RPMI7951 (cell line): ENCODE measurements at regions not wholly inside any gene's neighbourhood (a gene's known extent, or its start where the extent isn't known, plus 50 kb on each side); places are given as distances from the start of the nearest gene placed in this dataset.
A peak's percentile ranks its signal among the peaks of the same experiment; 100 is the strongest.

Experiments
- DNase-seq: peaks from one replicate; pipeline ENCODE4 v3.0.0-alpha.2; 2012; ENCODE audit warnings: low read depth

DNA sequence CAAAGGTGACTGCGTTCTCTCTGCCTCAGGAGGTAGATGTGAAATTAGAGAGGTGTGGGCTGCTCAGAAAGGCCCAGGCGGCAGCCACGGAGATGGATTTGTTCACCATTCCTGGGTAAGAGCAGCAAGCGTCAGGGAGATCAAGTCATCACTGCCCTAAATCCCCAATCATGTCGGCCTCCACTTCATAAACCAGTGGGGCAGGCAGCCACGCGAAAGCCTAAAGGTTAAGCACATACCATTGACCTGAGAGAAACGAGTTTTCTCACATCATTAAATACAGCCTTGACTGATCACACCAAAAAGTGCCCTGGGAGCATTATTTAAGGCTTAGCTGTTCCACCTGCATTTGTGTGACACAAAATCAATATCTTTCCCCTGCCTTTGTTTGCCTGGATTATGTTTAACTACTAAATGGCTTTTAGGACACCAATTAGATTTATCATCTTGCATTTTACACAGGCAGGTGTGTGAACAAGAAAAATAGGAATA, 50.7 kb upstream of the FOXB1 start:
- DNase-seq, result no peak

DNA sequence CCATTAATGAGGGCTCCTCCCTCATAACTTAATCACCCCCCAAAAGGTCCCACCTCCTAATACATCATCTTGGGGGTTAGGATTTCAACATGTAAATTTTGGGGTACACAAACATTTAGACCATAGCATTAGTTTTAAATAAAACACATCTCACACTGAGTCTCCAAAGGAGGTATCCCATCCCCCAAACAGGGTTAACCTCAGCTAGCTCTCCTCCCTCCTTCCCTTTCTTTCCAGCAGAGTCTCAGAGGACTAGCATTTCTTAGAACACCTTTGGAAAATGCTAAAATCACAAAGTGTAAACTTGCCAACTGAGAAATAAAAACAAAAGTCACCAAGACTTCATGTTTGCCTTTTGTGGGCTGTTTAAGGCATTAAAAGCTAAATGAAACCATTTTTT, 51.2 kb upstream of the FOXB1 start:
- DNase-seq, result no peak

DNA sequence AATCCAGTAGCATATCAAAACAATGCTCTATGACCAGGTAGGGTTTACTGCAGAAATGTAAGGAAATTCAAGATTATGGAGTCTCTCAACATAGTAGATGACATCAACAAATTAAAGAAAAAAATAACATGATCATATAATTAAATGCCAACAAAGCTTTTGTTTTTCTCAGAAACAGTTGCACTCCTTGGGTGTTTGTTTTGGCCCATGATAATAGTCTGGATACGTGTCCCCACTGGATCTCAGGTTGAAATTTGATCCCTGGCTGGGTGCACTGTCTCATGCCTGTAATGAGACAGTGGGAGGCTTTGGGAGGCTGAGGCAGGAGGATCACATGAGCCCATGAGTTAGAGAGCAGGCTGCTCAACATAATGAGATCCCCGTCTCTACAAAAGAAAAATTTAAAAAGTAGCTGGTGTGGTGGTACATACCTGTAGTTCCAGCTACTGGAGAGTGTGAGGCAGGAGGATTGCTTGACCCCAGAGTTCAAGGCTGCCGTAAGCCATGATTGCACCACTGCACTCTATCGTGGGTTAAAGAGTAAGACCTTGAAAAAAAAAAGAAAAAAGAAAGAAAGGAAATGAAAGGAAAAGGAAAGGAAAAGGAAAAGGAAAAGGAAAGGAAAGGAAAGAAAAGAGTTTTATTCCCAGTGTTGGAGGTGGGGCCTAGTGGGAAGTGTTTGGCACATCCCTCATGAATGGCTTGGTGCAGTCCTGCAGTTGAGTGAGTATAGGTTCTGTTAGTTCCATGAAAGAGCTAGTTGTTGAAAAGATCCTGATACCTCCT, 53.3 kb upstream of the FOXB1 start:
- no peak for DNase-seq

DNA sequence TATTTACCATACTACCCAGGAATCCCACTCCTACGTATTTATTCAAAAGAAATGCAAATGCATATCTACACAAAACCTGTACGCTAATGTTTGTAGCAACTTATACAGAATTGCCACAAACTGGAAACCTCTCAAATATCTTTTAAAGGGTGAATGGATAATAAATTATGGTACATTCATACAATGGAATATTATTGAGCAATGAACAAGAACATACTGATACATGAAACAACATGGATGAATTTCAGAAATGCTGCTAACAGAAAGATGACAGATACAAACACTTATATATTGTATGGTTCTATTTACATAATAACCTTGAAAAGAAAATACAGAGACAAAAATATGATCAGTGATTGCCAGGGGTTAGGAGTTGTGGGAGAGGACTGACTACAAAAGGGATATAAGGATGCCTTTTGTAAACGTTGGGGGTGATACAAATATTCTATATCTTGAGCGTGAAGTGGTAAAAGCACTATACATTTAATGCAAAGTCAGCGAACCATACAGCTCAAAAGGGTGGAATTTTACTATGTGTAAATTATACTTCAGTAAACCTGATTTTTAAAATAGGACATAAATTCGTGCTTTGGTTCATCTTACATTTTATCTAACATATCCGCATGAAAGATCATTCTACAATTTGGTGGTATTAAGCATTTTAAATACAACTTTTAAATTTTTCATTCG, 55.0 kb upstream of the FOXB1 start:
- no peak for DNase-seq

DNA sequence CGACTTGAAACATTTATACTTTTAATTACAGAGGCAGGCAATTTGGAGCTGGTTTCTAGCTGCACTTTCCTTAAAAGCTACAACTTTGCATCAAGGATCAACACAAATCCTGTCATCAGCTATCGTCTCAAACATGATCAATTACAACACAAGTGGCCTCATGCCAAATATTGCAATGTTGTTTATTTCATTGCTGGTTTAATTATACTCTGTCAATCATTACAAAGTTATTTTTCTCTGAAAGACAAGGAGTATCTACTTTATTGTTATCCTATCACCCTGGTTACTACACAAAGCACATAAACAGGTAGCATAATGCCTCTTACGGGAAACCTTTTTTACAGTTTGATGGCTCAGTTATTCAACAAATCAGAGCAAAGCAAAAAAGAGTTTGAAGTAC, 58.0 kb upstream of the FOXB1 start:
- no peak for DNase-seq

DNA sequence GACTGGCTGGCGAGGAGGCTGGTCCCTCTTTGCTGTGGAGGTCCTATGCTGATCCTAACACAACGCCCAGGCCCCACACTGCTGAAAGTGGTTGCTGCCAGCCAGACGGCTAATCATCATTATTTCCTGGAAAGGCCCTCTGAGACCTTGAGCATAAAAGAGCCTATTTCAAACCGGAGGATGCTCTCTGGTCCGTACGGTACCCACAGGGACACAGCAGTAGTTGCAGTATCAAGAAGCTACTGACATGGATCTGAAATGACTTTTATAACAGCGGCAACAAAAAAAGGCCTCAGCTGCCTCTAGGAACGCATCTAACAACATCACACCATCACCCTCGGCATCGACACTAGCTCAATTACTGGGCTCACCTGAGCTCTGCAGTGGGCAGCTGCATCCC, 59.1 kb upstream of the FOXB1 start:
- DNase-seq, result no peak

DNA sequence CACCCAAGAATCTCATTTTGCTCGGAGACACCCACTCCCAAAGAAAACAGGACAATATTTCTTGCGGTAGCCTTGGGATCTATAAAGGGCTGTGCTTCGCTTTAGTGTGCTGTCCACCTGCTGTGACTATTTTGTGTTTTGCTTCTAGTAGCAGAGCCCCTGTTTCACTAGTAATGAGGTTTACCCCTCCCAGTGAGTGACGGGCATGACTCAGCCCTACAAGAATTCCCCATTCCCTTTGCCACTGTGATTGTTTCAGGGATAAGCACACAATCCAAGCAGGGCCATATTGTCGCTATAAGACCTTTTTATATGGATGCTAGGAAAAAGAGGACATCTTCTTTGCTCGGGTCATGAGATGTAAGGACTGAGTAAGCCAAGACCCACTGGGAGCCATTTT, 62.5 kb upstream of the FOXB1 start:
- no peak for DNase-seq

DNA sequence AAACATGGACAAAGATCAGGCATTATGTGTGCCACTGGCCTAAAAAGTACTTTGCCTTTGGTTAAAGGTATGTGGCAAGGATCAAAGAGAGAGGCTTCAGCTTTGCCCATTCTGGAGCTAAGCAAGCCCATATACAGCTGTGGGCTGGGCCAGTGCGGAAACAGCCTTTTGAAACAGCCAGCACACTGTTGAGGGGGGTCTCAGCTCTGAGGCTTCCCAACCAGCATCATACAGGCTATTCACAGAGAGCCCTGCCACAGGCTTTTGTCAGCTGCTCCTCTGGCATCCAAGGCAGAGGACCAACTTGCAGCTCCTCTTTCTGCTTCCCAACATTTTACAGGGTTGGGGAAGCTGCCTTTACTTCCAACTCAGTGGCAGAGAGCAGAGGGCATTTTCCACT, 63.2 kb upstream of the FOXB1 start:
- DNase-seq, result no peak

DNA sequence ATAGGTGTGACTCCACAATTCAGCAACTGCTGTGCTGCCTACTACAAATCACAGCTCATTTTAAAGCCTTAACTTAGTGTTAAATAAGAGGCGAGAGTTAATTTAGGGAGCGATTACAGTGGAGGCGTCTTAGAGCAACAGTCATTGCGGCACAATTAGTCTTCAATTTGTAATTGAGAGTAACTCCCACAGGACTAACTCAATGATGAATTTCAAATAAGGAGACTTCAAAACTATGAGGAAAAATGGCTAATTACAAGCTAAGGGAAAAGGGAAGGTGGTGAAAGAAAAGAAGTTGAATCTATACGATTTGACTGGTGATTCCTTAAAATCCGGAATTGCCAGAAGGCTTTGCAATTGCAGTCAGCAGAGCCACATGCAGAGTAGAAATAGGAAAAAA, 63.7 kb upstream of the FOXB1 start:
- no peak for DNase-seq

DNA sequence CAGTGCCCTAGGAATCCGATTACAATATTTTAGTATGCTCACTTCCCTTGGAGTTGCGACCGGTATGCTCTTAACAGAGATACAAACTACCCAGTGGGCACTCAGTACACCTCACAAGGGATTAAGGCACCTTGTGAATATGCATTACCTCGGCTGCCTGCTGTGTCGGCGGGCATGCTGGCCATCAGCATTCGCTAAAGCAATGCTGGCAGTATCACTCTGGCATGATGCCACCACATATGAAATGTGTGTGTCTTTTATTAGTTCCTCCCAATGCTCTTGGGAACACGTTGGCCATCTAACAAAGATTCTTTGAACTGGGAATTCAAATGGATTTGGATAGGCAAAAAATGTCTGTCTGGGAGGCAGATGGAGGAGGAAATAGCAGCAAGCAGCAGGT, 67.4 kb upstream of the FOXB1 start:
- DNase-seq, result no peak

DNA sequence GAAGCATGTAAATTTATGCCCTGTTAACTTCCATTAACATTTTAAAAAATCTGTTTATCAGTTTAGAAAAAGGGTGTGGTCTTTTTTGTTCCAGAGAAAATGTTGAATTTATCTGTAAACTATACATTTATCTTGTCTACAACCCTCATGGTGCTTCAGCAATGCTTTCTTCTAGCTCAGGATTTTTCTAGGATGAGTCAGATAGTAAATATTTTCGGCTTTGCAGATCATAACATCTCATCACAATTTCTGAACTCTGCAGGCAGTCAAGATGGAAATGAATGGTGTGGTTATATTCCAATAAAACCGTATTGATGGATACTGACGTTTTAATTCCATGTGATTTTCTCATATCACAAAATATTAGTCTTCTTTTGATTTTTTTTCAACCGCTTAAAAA, 70.5 kb upstream of the FOXB1 start:
- peak; percentile 7 for DNase-seq

DNA sequence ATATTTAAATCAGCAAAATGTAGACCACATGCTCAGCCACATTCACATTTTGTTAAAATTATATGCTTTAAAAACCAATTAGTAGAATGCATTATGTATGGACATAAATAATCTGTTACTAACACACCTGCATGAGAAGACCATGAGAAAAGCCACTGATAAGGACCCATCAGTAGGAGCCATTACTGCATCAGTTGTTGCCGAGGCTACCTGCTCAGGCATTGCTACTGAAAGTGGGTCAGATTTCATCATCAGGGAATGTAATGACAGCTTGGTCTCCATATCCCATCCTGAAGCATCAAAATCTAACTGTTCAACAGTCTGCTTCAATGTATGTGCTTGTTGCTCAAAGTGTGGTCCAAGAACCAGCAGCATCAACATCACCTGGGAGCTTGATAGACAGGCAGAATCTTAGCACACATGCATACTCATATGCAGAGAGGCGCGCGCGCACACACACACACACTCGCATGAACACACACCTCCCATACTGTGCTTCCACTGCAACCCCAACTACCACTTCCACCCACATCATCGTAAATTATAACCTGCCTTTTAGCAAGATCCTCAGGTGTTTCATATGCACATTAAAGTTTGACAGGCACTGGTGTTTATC, 72.4 kb upstream of the FOXB1 start:
- no peak for DNase-seq

DNA sequence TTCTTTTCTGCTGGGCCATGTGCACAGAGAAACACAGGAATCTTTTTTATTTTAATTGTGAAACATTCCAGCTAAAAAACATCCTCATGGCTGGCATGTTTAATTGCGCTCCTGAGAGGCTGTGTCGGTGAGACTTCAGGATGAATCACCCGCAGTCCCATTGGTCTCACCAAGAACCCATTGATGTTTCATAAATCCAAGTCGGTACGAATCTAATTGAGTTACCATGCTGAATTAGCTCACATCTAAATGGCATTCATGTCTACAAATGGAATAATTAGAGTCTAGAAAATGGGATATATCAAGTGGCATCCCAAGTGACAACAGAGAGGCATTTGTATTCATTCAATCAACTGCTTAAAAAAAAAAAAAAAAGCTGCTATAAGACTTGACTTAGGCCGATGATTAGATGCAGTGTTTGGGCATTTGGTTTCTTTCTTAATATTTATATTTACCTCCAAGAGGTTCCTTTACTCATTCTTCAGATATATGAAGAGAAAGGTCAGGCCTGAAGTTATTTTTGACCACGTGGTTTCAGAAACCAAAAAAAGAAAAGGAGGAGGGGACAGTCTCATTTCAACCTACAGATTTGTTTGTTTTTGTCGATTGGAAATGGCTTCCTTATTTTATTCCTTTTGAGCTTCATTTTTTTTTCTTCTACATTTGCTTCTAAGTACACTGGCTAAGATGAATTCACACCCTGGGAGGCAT, 79.1 kb upstream of the FOXB1 start:
- DNase-seq, result peak; percentile 7

DNA sequence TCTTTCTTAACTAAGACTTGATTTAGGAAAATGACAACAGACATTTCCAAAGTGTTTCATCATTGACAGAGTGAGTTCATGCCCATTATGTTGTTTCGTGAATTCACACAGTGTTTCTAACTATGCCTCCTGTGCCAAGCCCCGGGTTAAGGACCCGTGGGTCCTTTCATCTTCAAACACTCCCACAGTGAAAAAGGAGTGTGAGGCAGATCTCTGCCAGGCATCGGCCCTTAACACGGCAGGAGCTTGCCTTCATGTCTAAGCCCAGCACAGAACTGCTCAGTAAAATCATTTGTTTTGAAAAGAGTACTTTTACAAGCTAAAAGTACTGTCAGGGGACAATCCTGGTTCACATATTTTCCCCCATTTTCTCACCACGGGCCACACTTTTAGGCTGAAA, 80.0 kb upstream of the FOXB1 start:
- no peak for DNase-seq

DNA sequence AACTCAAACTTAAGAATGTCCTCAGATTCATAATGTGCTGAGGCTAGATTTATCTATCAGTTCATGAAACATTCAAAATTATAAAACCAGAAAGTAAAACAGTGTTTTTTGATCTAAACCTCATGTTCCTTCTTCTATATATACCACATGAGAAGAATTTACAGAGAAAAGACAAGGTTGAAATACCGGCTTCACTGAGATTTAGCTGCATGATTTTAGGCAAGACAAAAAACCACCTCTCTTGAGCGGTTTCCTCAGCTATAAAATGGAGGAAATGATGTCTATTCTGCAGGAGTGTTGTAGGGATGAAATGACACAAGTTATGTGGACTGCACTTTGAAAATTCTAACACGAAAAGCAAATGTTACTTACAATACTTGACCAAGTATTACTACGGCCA, 80.6 kb upstream of the FOXB1 start:
- DNase-seq, result no peak

DNA sequence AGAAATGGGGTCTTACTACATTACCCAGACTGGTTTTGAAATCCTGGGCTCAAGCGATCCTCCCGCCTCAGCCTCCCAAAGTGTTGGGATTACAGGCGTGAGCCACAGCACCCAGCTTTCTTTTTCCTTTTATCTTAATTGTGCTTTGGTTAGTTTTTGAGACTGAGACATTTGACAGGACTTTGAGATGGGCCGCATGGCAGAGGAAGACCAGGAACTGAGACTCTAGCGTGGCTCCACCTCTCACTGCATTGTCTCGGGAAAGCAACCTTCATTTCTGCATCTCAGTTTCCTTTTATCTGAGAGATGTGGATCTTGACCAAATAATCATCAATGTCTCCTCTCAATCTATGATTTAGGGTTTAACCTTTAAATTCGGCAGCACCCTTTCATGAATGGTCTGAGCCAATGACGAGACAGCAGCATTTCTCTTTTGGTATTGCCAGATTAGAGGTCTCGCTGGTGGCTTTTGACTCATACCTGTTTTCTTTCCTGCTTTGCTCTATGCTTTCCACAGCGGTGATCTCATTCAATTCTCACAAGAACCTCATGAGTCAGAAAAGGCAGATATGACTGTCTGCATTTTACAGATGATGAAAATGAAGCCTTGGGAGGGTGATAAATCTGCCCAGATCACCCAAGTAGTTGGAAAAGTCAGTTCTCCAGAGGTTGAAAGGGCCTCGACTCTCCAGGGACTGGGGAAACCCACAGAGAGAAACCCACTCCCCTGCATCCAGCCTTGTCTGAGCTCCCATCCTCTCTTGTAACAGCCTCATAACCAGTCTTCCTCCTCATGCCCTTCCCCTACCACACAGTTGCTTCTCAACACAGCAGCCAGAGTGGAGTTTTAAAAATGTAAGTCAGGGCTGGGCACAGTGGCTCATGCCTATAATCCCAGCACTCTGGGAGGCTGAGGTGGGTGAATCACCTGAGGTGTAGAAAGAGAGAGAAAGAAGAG, 84.8 kb upstream of the FOXB1 start:
- DNase-seq, result peak; percentile 37

DNA sequence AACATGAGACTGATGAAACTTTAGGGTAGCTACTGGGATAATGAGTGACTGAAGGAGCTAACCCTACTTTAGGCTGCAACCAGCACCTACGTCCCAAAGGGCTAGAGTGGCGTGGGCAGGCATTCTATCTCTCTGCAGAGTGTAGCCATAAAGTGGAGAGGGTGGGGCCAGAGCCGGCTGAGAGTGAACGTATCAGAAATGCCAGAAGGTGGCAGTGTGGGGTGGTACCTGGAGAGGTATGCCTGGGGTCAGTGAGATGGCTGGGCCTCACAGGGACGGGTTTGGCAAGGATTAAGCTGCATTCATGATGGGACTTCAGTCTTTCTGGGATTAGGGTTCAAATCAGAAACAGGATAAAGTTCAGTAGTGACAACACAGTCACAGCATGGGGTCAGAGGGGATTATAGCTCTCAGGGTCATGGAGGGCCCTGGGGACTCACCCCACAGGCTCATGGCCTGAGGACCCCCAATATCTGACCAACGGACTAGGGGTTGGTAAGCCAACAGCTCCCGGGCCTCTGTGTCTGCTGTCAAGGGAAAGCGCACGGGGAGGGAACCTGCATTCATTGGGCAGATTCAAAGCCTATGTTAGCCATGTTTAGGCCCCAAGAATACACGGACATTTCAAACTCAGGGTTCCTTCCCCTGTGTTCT, 86.5 kb upstream of the FOXB1 start:
- DNase-seq, result peak; percentile 45

DNA sequence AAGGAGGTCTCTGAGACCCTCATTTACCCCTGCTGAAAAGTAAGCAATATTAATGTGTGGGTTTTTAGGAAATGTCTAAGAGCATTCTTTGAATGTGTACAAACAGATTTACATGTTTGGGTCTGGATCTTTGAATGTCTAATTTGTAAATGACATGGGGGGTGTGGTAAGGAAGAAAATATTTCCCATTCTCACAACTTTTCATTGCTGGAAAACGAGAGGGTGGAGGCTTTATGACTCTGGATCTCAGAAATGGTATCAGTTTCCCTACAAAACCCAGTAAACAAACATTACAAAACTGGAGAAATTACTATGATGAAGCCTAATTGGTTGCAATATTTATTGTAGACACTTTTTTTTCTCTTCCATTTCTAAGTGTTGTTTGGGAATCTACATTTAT, 98.1 kb upstream of the FOXB1 start:
- no peak for DNase-seq

DNA sequence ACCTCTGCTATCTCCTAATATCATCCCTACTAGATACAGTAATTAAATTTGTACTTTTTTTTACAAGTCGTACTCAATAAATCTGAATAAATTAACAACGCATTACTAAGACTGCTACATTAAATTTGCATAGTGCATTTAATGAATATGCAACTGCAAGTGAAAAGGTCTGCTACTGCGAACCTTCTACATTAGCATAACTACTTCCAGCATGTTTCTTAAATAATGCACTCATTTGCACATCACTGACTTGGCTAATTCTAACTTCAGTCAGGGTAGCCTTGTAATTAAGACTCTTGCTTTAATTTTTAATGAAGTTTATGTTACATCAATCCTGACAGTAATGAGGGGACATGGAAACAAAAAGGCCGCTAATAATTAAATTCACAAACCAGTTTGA, 98.9 kb upstream of the FOXB1 start:
- no peak for DNase-seq

DNA sequence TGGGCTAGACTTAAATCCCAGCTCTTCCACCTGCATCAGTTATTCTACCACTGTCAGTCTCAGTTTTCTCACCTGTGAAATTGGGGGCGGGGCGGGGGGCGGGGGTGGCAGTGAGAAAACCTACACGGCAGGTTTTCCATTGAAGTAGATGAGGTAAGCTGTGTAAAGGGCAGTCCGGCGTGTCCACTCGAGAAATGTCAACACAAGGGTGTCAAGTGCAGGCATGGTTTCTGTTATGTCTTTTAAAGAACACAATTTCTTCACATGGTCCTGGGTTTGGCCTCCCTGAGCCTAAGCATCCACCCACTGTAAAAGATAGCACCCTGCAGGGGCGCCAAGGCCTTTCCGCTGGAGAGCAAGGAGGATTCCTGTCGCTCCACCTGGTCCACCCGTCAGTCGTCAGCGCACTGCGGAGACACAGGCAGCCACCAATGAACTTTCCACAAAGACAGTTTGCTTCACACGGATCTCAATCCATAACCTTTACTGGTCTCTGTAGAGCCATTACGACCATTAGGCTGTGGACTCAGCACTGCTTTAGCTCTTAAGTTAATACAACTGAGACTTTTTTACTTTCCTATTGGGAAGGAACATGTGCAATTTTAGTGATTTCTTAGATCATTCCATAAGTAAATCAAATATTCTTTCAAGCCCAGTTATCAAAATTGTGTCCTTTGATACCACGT, 99.5 kb upstream of the FOXB1 start:
- DNase-seq, result no peak
